Hepatocyte (in vitro differentiated cells): ENCODE measurements at regions not wholly inside any gene's neighbourhood (a gene's known extent, or its start where the extent isn't known, plus 50 kb on each side); places are given as distances from the start of the nearest gene placed in this dataset.
A peak's percentile ranks its signal among the peaks of the same experiment; 100 is the strongest.

ENCODE experiments used
- DNase-seq: peaks from one replicate; pipeline ENCODE4 v3.0.0-alpha.2; 2016; ENCODE audit warnings: low spot score
- H2AFZ ChIP-seq: fragments of 200-600 bp; sonication (generic); 2 replicates; pipeline ENCODE4 v1.6.0; 2016; ENCODE audit warnings: antibody characterized with exemption, mild to moderate bottlenecking
- H3K27ac ChIP-seq: fragments of 200-600 bp; sonication (generic); 2 replicates; pipeline ENCODE4 v1.5.1; 2016; ENCODE audit warnings: mild to moderate bottlenecking
- H3K27me3 ChIP-seq: fragments of 200-600 bp; sonication (generic); 2 replicates; pipeline ENCODE4 v1.6.1; 2016
- H3K36me3 ChIP-seq: fragments of 200-600 bp; sonication (generic); replicated peaks from 2 replicates; pipeline ENCODE4 v1.5.1; 2016; ENCODE audit warnings: low read depth; ENCODE audit not compliant: insufficient read depth
- H3K4me1 ChIP-seq: fragments of 200-600 bp; sonication (generic); 2 replicates; pipeline ENCODE4 v1.5.1; 2016; ENCODE audit warnings: mild to moderate bottlenecking, moderate library complexity; ENCODE audit not compliant: insufficient read depth
- H3K4me2 ChIP-seq: fragments of 200-600 bp; sonication (generic); 2 replicates; pipeline ENCODE4 v1.6.0; 2016
- H3K4me3 ChIP-seq: fragments of 200-600 bp; sonication (generic); 2 replicates; pipeline ENCODE4 v1.5.1; 2016; ENCODE audit warnings: mild to moderate bottlenecking
- H3K79me2 ChIP-seq: fragments of 200-600 bp; sonication (generic); 2 replicates; pipeline ENCODE4 v1.6.0; 2017; ENCODE audit warnings: mild to moderate bottlenecking
- H3K9me2 ChIP-seq: fragments of 200-600 bp; sonication (generic); replicated peaks from 2 replicates; pipeline ENCODE4 v1.6.0; 2017; ENCODE audit warnings: mild to moderate bottlenecking; ENCODE audit not compliant: insufficient read depth
- H3K9me3 ChIP-seq: fragments of 200-600 bp; sonication (generic); 2 replicates; pipeline ENCODE4 v1.5.1; 2016; ENCODE audit warnings: low read depth, mild to moderate bottlenecking
- H4K20me1 ChIP-seq: fragments of 200-600 bp; sonication (generic); 2 replicates; pipeline ENCODE4 v1.6.0; 2016; ENCODE audit warnings: mild to moderate bottlenecking; ENCODE audit not compliant: insufficient read depth, poor library complexity, severe bottlenecking
- CTCF ChIP-seq: fragments of 200-600 bp; sonication (generic); IDR thresholded peaks from 2 replicates; pipeline ENCODE4 v1.5.1; 2016; ENCODE audit warnings: antibody characterized with exemption, mild to moderate bottlenecking; ENCODE audit not compliant: poor library complexity
- EZH2 ChIP-seq: fragments of 200-600 bp; sonication (generic); IDR thresholded peaks from 2 replicates; pipeline ENCODE4 v1.6.1; 2016; ENCODE audit warnings: antibody characterized with exemption, mild to moderate bottlenecking, borderline replicate concordance
- EZH2phosphoT487 ChIP-seq: fragments of 200-600 bp; sonication (generic); IDR thresholded peaks from one replicate; pipeline ENCODE4 v1.6.1; 2018; ENCODE audit warnings: antibody characterized with exemption, mild to moderate bottlenecking, low read depth, moderate library complexity; ENCODE audit not compliant: unreplicated experiment, severe bottlenecking
- WGBS: methylation state at CpG from one replicate; pipeline ENCODE4 v1.1.6; 2016; ENCODE audit warnings: low lambda C conversion rate; ENCODE audit errors: missing lambda C conversion rate; 5-methylcytosine and 5-hydroxymethylcytosine counted together

- no peak overlapping the region for H3K27ac ChIP-seq
- no peak overlapping the region for H2AFZ ChIP-seq
- no peaks in the 10 kb centered on the region for H3K9me3 ChIP-seq
- no peak overlapping the region for H3K4me2 ChIP-seq
- no peaks in the 10 kb centered on the region for H3K79me2 ChIP-seq
- 0% methylated on average over 1 of the region's 1 CpG for WGBS
- H3K4me1 ChIP-seq: peaks cover 5% of the 10 kb centered on the region
- TF ChIP-seq EZH2phosphoT487: no peak
- TF ChIP-seq EZH2: no peak
- no peak for TF ChIP-seq CTCF
- H4K20me1 ChIP-seq: no peaks in the 10 kb centered on the region
- H3K36me3 ChIP-seq: no peaks in the 10 kb centered on the region
- H3K4me3 ChIP-seq: no peak overlapping the region
- no peak for DNase-seq
- no peaks in the 10 kb centered on the region for H3K27me3 ChIP-seq
- H3K9me2 ChIP-seq: no peaks in the 10 kb centered on the region
Measured at GRCh38 chr14:80005561-80005960, 205.7 kb downstream of the DIO2 start.

- no peak overlapping the region for H3K4me3 ChIP-seq
- no peak overlapping the region for H3K27ac ChIP-seq
- no peak overlapping the region for H2AFZ ChIP-seq
- H3K9me3 ChIP-seq: no peaks in the 10 kb centered on the region
- TF ChIP-seq EZH2: no peak
- no peak for TF ChIP-seq CTCF
- no peak for TF ChIP-seq EZH2phosphoT487
- H3K4me2 ChIP-seq: no peak overlapping the region
- H3K4me1 ChIP-seq: peaks cover 5% of the 10 kb centered on the region
- H4K20me1 ChIP-seq: no peaks in the 10 kb centered on the region
- no peaks in the 10 kb centered on the region for H3K36me3 ChIP-seq
- no peaks in the 10 kb centered on the region for H3K27me3 ChIP-seq
- H3K79me2 ChIP-seq: no peaks in the 10 kb centered on the region
- H3K9me2 ChIP-seq: no peaks in the 10 kb centered on the region
- WGBS: 94% methylated on average over 3 of the region's 3 CpGs
- no peak for DNase-seq
Measured at GRCh38 chr14:80004871-80005270, 206.4 kb downstream of the DIO2 start.

DNA sequence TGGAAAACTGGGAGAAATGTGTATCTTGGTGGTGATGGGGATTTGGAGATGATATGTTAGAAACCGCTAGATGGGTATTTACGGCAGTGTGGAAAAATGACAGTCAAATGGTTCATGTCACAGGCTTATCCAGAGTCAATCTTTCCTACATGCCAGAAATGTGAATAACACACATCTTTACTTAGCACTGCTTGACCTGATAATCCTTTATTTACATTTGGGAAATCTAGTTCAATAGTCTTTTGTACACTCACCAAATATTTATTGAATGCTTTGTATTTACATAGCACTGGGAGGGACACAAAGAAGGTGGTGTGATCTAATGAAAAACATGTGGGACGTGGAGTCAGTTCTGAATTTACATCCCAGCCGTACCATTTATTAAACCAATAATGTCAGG, 208.2 kb downstream of the DIO2 start:
- Histone ChIP-seq H3K79me2 (no peaks in the 10 kb centered on the region), H2AFZ (no peak overlapping the region), H3K4me1 (peaks cover 5% of the 10 kb centered on the region), H3K36me3 (no peaks in the 10 kb centered on the region), H3K4me3 (no peak overlapping the region), H3K27me3 (no peaks in the 10 kb centered on the region), H3K9me2 (no peaks in the 10 kb centered on the region), H4K20me1 (no peaks in the 10 kb centered on the region), H3K4me2 (peak overlapping the region; percentile 39), H3K27ac (no peak overlapping the region), H3K9me3 (no peaks in the 10 kb centered on the region)
- DNase-seq: peak; percentile 7
- no peak for TF ChIP-seq CTCF
- peak; percentile 88 for TF ChIP-seq EZH2phosphoT487
- no peak for TF ChIP-seq EZH2
- WGBS: 12% methylated on average over 4 of the region's 4 CpGs
